ENCODE measurements at regions not wholly inside any gene's neighbourhood (a gene's known extent, or its start where the extent isn't known, plus 50 kb on each side); places are given as distances from the start of the nearest gene placed in this dataset.

DNA sequence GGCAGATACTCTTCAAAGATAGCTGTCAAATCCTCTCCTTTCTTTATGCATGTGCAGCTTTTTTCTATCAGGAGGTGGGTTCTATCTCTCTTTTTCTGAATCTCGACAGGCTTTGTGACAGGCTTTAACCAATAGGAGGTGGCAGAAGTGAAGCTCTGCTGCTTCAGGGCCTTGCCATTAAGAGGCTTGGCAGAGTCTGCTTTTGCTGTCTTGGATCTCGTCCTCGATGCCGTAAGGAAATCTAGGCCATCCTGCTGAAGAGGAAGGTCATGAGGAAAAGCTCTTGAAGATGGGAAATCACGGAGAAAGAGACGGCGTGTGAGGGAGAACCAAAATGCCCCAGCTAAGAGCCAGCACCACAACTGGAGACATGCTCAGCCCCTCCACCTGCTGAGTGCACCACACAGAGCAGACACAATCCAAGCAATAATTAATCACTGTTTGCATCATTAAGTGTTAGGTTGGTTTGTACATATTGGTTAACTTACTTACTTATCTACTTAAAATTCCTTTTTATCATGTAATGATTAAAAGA lies 92.2 kb downstream of the DDIT4L start:
- no peak overlapping the region for H3K4me3 Mint-ChIP-seq
- H3K4me1 Mint-ChIP-seq = peaks cover 16 to 28% (median 24%) of the 10 kb centered on the region in 3 donors
- H3K9me3 Mint-ChIP-seq = no peaks in the 10 kb centered on the region
- H3K36me3 Mint-ChIP-seq = no peaks in the 10 kb centered on the region
- H3K27ac Mint-ChIP-seq = no peak overlapping the region
- peaks cover 11% of the 10 kb centered on the region for H3K27me3 Mint-ChIP-seq

DNA sequence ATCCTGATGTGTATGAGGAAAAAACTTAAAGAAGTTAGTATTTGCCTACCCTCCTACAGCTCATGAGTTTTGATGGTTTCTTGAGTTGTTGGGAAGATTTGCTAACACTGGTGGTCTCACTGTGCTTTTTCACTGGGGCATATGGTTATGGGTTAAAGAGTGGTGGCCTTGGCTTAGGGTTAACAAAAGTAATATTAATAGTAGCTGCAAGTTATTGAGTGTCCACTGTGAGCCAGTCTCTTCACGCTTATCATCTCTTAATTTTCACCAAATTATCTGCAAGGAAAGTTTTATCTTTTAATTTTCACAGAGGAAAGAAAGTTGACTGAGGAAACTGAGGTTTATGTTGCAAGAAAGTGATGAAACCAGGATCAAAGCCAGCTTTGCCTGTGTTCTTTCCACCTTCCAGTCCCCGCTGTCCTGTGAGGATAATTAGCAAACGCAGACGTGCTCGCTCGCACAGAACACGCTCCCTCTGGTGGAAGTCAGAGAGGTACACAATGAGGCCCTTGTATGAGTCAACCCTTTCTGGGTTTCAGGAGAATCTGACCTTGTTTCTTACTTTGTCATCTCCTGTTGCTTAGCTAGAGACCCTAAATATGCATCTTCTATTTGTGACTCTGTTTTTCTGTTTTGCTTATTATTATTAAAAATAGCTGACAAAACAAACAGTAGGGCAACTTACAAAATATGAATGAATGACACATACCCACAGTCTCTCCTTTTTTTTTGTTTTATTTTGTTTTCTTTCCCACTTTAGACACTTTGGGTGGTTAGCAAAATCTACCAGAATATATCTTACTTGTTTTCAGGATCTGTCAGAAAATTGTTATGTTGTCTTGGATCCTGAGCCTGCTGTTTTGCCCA lies 94.3 kb downstream of the DDIT4L start:
- H3K9me3 Mint-ChIP-seq = no peaks in the 10 kb centered on the region
- peaks cover 8% of the 10 kb centered on the region for H3K27me3 Mint-ChIP-seq
- peaks cover 10 to 25% (median 18%) of the 10 kb centered on the region in 3 donors for H3K4me1 Mint-ChIP-seq
- peak overlapping the region in 1 of 3 donors; percentile 15 for H3K27ac Mint-ChIP-seq
- peak overlapping the region in 1 of 4 donors; percentile 47 for H3K4me3 Mint-ChIP-seq
- no peaks in the 10 kb centered on the region for H3K36me3 Mint-ChIP-seq

DNA sequence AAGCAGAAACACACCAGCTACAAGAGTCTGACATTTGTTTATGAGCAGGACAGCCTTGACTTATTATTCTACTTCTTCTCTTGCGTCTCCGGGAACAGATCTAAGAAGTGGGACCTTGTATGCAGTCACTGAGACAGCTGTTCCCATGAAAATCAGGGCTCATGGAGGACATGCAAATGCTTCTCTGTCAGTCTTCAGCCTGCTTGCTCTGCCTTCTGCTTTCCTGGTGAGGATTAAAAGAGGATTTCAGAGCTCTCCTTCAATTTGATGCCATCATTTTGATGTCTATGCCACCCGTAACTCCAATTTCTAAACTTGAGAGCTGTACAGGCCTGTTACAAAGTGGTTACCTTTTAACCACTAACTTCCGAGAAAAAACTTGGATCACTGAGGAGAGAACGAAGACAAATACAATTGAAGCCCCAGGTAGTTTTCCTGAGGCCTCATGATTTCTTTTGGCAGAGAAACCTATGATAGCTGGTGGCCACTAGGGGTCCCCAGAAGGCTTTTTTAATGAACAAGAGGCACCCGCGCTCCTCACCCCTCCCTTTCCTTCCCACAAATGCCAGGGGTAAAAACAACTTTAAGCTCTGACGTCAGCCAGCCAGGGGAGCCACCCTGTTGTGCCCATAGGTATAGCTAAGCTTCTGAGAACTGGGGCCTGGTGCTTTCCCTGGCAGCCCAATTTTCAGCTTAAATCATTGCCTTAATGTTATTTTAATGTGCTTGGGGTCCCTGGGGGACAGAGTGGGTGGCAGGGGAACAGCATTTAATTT lies 97.0 kb downstream of the DDIT4L start:
- Mint-ChIP-seq H3K4me1 (peaks cover 0 to 21% (median 7%) of the 10 kb centered on the region in 3 donors), H3K27ac (peak overlapping the region in 2 of 3 donors; percentile 41 to 82), H3K9me3 (no peaks in the 10 kb centered on the region), H3K27me3 (peaks cover 2% of the 10 kb centered on the region), H3K4me3 (peak overlapping the region in 1 of 4 donors; percentile 43), H3K36me3 (peaks cover 2% of the 10 kb centered on the region)

DNA sequence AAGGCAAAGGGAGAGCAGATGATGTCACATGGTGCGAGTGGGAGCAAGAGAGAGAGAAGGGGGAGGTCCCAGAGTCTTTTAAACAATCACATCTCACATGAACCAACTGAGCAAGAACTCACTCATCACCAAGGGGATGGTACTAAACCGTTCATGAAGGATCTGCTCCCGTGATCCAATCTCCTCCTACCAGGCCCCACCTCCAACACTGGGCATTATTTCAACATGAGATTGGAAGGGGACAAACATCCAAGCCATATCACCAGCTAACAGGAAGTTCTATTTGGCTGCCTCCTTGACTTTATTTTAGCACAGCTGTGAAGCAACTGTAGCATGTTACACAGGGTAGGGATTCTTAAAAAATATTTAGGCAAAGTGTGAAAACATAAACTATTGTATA lies 102.5 kb downstream of the DDIT4L start:
- H3K4me3 Mint-ChIP-seq = no peak overlapping the region
- H3K4me1 Mint-ChIP-seq = no peaks in the 10 kb centered on the region
- peaks cover 2% of the 10 kb centered on the region for H3K36me3 Mint-ChIP-seq
- no peaks in the 10 kb centered on the region for H3K27me3 Mint-ChIP-seq
- no peak overlapping the region for H3K27ac Mint-ChIP-seq
- H3K9me3 Mint-ChIP-seq = no peaks in the 10 kb centered on the region

DNA sequence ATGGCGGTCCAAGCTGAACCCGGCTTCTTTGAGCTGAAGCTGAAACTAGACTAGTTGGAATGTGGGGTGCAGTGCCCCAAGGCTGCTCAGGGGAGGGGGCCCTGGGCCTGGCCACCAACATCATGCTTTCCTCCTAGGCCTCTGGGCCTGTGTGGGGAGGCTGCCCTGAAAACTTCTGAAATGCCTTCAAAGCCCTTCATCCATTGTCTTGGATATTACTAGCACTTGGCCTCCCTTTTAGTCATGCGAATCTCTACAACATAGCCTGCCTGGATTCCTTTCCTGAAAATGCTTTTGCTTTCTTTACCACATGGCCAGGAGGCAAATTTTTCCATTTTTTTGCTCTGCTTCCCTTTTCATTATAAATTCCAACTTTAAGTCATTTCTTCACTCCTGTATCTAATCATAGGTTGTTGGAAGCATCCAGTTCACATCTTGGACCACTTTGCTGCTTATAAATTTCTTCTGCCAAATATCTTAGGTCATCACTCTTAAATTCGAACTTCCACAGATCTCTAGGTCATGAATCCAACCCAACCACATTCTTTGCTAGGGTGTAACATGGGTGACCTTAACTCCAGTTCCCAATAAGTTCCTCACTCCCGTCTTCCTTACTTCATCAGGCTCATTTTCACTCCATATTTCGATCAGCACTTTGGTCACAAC lies 103.4 kb downstream of the DDIT4L start:
- H3K4me3 Mint-ChIP-seq = no peak overlapping the region
- no peak overlapping the region for H3K27ac Mint-ChIP-seq
- H3K27me3 Mint-ChIP-seq = no peaks in the 10 kb centered on the region
- H3K4me1 Mint-ChIP-seq = no peaks in the 10 kb centered on the region
- no peaks in the 10 kb centered on the region for H3K9me3 Mint-ChIP-seq
- peaks cover 2% of the 10 kb centered on the region for H3K36me3 Mint-ChIP-seq

DNA sequence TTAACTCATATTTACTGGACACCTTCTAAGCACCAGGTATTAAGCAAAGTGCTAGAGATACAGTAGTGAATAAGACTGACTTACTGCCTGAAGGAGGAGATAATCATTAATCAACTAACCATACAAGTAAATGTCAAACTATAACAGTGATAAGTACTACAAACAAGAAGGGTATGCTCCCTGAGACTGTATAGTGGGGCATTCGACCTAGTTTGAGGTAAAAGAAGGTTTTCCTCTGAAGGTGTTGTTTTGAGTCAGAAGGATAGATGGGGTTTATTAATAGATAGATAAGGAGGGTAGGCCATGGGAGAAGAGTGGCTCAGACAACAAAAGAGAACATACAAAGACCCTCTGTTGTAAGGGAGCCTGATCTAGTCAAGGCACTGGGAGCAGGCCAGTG lies 105.4 kb downstream of the DDIT4L start:
- H3K27ac Mint-ChIP-seq = no peak overlapping the region
- H3K36me3 Mint-ChIP-seq = no peaks in the 10 kb centered on the region
- H3K27me3 Mint-ChIP-seq = no peaks in the 10 kb centered on the region
- no peak overlapping the region for H3K4me3 Mint-ChIP-seq
- H3K9me3 Mint-ChIP-seq = no peaks in the 10 kb centered on the region
- H3K4me1 Mint-ChIP-seq = no peaks in the 10 kb centered on the region

DNA sequence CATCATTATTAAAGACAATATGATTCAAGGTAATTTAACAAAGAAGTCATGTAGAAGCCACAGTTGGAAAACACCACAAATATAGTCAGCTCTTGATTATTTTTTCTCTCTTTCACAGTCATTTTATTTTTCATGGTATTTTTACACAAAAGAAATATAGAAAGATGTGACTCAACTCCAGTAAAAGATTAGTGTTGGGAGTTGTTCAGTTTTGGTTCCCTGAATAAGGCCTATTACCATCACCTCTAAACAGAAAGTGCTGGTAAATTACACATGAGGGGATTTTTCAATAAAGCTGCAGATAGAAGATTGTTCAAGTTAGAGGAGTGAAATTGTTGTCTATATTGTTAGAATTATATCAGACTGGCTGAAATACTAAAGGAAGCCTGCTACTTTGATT lies 107.0 kb downstream of the DDIT4L start:
- Mint-ChIP-seq H3K27me3 (no peaks in the 10 kb centered on the region), H3K27ac (no peak overlapping the region), H3K4me3 (no peak overlapping the region), H3K36me3 (no peaks in the 10 kb centered on the region), H3K4me1 (peaks cover 0 to 1% (median 0%) of the 10 kb centered on the region in 3 donors), H3K9me3 (no peaks in the 10 kb centered on the region)

DNA sequence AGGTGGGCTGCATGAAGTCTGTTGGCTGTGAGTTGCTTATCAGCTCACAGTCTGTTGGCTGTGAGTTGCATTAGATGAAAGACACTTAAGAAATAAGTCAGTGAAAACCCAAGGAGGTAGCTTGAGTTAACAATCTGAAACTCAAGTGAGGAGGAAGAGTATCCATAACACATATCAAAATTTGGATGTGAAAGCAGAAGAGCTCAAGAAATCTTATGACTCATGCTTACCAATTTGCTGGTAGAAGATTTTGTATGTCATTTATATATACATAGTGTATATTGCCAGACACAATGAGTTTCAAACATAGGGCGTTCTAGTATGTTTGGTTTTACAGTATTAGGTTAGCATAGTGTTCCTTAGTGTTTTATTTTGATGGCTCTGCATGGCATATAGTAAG lies 107.4 kb downstream of the DDIT4L start:
- no peaks in the 10 kb centered on the region for H3K27me3 Mint-ChIP-seq
- no peaks in the 10 kb centered on the region for H3K9me3 Mint-ChIP-seq
- H3K4me3 Mint-ChIP-seq = no peak overlapping the region
- H3K36me3 Mint-ChIP-seq = no peaks in the 10 kb centered on the region
- H3K27ac Mint-ChIP-seq = no peak overlapping the region
- peaks cover 0 to 1% (median 0%) of the 10 kb centered on the region in 3 donors for H3K4me1 Mint-ChIP-seq

DNA sequence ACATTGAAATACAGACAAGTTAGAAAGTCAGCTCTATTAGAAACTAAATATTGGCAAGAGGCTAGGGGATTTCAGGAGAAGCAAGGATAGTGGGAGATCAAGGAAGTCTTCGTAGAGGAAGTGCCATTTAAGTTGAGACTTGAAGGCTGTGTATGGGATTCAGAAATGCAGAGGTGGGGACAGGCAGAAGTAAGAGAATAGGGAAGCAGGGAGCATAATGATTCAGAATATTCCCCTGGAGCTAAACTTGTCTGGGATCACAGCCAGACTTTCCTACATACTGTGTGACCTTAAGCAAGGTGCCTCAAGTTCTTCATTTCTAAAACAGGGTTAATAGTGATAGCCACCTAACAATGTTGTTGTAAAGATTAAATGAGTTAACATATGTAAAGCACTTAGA lies 108.8 kb downstream of the DDIT4L start:
- Mint-ChIP-seq H3K4me3 (no peak overlapping the region), H3K36me3 (no peaks in the 10 kb centered on the region), H3K27ac (no peak overlapping the region), H3K9me3 (no peaks in the 10 kb centered on the region), H3K27me3 (no peaks in the 10 kb centered on the region), H3K4me1 (peaks cover 0 to 1% (median 0%) of the 10 kb centered on the region in 3 donors)

DNA sequence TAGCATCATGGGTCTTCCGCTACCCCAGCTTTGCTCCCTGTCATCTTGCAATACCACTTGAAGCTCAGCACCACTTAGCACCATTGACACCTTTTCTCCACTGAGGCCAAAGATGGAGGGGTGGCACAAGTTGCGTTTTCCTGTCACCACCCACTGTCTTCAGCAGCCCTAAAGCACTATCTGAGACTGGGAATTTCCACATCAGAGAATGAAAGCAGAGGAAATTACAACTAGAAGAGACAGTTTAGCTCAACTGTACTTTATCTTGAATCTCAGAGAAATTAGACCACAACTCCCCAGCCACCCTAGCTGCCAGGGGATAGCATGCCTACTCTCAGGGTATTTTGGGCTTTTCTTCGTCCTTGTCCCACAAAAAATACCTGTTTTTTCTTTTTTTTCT lies 111.0 kb downstream of the DDIT4L start:
- Mint-ChIP-seq H3K4me3 (peak overlapping the region in 1 of 4 donors; percentile 40), H3K27ac (no peak overlapping the region), H3K4me1 (peaks cover 0 to 1% (median 0%) of the 10 kb centered on the region in 3 donors), H3K27me3 (peaks cover 6% of the 10 kb centered on the region), H3K9me3 (no peaks in the 10 kb centered on the region), H3K36me3 (no peaks in the 10 kb centered on the region)

DNA sequence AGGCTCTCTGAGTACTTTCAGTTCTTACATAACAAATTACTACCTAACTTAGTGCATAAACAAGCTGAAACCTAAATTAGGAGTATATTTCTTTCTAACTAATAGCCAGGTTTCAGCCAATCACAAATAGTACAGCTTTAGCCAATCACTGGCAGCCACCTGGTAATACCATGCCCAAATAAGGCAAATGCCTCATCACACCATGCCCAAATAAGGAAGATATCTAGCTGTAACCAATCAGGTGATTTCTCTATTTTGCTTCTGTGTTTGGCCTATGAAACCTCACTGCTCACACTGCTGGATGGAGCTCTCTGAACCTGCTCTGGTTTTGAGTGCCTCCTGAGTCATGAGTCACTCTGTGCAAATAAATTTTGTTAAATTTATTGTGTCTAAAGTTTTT lies 113.5 kb downstream of the DDIT4L start:
- H3K27me3 Mint-ChIP-seq = peaks cover 6% of the 10 kb centered on the region
- H3K36me3 Mint-ChIP-seq = no peaks in the 10 kb centered on the region
- peaks cover 0 to 1% (median 0%) of the 10 kb centered on the region in 3 donors for H3K4me1 Mint-ChIP-seq
- no peaks in the 10 kb centered on the region for H3K9me3 Mint-ChIP-seq
- H3K27ac Mint-ChIP-seq = no peak overlapping the region
- H3K4me3 Mint-ChIP-seq = no peak overlapping the region

DNA sequence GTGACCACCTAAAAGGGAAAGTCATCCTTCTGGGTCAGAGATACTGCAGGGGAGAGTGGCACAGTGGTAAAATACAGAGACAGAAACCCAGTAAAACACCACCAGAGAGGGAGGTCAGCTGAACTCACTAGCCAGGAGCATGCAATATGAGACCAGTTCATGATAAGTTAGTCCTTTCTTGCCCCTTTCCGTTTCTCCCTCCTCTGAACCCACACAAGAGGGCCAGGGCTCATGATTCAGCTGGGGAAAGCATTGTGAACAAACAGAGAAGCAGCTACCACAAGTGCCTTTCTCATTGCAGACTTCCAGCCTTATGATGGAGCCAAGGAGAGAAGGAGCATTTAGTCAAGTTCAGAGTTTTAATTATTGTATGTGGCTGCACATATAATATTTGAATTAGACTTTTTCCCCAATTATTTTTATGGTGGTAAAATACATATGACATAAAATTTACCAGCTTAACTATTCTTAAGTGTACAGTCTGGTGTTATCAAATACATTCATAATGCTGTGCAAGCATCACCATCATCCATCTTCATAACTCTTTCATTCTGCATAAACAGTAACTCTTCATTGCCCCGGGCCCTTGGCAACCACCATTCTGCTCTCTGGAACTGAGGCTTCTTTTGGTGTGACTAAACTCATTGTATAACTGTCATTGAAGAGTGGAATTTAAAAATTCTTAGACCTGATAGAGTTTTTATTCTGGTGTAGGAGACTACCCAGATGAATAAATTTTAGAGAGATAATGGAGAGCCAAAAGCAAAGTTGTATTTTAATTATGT lies 114.6 kb downstream of the DDIT4L start:
- Mint-ChIP-seq H3K27me3 (peaks cover 8% of the 10 kb centered on the region), H3K27ac (no peak overlapping the region), H3K9me3 (no peaks in the 10 kb centered on the region), H3K4me3 (no peak overlapping the region), H3K4me1 (peaks cover 0 to 1% (median 0%) of the 10 kb centered on the region in 3 donors), H3K36me3 (no peaks in the 10 kb centered on the region)

DNA sequence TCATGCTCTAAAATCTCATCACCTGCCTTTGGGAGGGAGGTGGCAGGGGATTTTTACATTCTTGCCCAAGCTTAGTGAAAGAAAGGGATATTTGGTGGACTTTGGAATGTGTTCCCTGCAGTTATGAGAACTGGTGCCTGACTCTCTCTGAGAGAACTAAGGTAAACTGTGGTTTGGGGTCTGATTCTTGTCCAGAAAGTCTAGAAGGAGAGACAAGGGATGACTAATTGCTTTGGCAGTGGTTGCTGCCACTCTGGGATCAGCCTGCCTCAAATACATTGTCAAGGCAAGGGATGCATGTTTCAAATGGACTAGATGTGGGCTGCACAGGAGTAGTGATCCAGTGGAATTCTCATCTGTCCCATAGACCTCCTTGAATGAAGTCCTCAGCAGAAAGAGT lies 115.2 kb downstream of the DDIT4L start:
- H3K4me3 Mint-ChIP-seq = no peak overlapping the region
- no peaks in the 10 kb centered on the region for H3K9me3 Mint-ChIP-seq
- H3K27ac Mint-ChIP-seq = no peak overlapping the region
- peaks cover 8% of the 10 kb centered on the region for H3K27me3 Mint-ChIP-seq
- peaks cover 0 to 1% (median 0%) of the 10 kb centered on the region in 3 donors for H3K4me1 Mint-ChIP-seq
- no peaks in the 10 kb centered on the region for H3K36me3 Mint-ChIP-seq

DNA sequence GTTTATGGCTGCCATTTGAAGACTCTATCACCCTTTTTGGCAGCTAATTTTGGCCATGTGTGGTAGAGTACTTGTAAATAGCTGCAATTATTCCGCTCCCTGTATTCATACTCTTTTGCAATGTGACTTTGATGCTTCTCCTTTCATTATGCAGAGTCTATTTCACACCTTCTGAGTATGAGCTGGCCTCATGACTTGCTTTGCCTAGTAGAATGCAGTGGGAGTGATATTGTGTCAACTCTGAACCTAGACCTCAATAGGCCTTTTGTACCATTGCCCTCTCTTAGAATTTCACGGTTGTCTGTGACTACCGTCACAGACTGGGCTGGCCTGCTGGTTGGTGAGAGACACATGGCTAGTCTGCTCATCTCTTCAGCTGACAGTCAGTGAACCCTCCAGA lies 118.8 kb downstream of the DDIT4L start:
- H3K4me3 Mint-ChIP-seq = no peak overlapping the region
- no peaks in the 10 kb centered on the region for H3K9me3 Mint-ChIP-seq
- H3K27me3 Mint-ChIP-seq = peaks cover 8% of the 10 kb centered on the region
- peaks cover 0 to 2% (median 0%) of the 10 kb centered on the region in 3 donors for H3K4me1 Mint-ChIP-seq
- no peaks in the 10 kb centered on the region for H3K36me3 Mint-ChIP-seq
- H3K27ac Mint-ChIP-seq = no peak overlapping the region

All from IgD-negative memory B cell (primary cell).